GM21447 (cell line): ENCODE measurements at regions not wholly inside any gene's neighbourhood (a gene's known extent, or its start where the extent isn't known, plus 50 kb on each side); places are given as distances from the start of the nearest gene placed in this dataset.

Experiments used
- ATAC-seq: cut with Tn5 transposase; IDR thresholded peaks from one replicate; pipeline ENCODE4 v1.9.1; 2021; ENCODE audit not compliant: unreplicated experiment

DNA sequence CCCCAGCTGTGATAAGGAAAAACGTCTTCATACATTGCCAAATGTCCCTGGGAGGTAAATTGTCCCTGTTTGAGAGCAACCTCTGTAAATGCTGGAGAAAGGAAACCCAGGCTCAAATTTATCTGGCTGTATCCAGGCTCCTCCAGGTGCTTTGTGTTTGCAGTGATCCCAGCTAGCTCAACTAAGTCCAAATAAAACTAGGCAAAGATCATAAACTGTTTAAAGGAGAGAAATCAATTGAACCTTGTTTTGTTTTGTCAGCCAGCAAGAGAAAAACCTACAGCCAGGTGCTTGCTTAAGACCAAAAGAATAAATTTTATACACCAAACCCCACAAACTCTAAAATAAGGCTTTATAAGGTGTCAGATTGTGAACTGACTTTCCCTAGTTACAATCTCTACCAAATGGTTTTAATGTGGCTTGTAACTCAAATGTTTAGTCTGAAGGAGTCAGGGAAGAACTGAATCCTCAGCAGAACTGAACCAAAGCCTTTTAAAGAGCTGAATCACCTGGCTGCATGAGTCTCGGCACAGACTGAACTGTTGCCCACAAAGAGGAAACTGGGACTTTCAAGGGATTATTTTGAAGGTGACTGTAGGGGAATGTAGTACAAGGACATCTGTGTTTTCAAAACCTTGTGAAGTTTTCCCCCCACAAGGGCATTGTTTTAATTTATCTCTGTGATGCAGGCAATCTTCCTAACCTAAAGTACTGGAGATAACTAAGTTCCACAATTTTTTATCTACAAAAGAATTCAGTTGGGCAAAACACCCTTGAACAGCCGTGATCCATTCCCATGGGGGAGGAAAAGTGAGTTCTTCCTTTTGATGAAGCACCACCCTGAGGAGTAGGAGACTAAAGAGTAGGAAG lies 201.7 kb upstream of the TARS1 start:
- ATAC-seq, result no peak

DNA sequence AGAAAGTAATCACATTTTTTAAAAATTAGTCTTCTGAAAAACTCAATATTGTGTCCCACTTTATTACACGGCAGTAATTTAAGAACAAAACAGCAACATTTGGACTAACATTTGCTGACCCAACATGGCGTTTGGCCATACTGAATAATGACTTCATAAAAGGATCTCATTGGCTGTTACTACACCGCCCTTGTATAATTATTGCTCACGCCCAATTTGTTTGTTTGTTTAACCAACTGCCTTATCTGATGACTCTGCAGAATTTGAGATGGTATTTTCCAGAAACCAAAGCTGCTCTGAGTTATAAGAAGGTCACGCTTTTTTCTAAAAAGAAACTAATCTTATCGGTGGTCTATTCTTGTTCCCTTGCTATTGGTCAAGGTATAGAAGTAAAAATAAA lies 200.2 kb upstream of the TARS1 start:
- ATAC-seq, result no peak

DNA sequence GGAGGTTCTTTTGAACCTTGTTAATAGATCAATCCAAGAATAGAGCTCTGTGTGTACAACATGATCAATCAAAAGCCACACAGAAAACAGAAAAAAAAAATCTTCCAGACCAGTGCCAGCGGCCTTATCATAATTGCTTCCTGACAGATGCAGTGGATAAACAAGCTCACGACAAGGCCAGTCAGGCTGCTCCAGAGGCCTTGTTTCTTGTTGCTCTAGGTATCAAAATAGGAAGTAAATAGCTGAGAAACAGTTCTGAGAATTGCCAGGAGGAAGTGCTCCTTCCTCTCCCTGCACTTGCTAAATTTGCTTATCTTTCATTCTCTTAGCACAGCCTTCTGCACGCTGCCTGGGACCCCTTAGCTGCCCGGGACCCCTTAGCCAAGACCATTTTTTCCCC lies 199.0 kb upstream of the TARS1 start:
- peak; percentile 47 for ATAC-seq

DNA sequence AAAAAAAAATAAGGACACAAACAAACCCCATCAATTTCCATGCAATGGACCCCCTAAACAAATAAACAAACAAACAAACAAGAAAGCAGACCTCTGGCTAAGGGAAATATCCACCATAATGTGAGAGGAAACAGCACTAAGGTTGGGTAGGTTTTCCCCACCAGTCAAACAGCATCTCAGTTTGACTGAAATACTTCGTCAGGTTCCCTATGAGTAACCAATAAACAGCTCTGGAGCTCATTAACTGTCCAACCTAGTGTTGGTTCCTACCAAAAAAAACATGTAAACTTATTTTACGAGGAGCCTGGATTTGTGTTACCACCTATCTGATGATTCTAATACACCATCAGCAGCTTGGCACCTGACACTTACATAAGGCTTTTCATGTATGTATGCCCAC lies 198.5 kb upstream of the TARS1 start:
- ATAC-seq, result no peak

DNA sequence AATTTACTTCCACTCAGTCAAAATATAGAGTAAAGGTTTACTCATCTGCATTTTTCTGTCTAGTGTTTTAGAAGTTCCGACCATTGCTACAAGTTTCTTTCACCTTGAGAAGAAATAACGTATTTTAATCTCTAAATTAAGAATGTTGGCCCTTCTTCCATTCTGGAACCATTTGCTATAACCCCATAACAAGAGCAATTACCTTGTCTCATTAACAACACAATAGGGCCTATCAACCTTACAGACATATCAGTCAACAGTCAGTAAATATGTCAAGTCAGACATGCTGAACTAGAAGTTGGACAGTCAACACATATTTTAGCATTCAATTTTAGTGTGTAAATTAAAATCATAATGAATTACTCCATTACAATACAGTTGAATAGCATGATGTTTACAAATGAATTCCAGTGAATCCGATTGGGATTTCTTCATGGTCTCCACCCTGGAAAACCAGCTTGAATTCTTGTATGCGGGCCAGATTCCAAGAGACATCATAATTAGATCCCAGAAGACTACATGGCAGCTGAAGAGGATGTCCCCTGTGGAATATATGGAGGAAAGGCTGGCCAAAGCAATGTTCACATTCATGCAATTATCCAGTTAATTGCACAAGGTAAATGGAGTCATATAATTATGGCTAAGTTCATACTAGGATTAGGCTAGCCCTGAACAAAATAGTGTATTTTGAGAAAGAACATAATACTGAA lies 196.2 kb upstream of the TARS1 start:
- no peak for ATAC-seq

- ATAC-seq, result no peak
Measured at GRCh38 chr5:33254579-33254978, 186.2 kb upstream of the TARS1 start.

DNA sequence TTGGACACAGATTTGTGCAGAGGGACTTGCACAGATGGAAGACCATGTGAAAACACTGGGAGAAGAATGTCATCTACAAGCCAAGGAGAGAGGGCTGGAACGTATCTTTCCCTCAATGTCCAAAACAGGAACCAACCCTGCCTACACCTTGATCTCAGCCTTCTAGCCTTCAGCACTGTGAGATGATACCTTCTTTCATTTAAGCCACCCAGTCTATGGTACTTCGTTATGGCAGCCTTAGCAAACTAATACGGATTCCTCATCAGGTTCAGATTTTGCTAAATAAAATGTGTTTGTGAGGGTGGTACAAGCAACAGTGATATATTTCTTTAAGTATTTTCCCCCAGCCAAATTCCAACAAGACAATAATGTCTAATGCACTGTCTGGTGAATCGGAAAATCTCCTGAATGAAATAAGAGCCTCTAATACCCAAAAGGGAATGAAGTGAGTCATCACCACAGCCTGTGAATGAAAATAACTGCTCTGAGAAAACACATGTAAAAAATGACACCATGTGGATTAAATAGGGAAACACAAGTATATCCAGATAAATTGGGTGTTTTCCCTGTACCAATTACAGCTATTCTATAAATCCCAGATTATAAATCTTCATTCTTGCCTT lies 182.8 kb upstream of the TARS1 start:
- no peak for ATAC-seq

- ATAC-seq, result no peak
Measured at GRCh38 chr5:33258553-33258952, 182.2 kb upstream of the TARS1 start.

DNA sequence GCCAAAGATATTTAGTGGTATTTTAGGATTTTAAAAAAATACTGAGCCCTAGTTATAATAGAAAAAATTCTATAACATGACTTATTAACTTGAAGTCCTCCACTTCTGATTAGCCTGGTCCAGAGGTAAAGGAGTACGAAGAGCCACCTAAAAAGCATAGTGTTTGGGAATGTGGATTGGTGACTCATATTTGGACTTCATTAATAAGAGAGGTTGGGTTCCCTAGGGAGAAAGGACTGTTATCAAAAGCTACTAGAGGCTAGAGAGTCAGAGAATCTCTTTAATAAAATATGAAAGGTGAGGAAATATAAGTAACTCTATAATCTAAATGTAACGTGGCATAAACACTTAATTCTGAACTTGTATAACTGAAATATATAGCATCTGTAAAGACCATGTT lies 180.7 kb upstream of the TARS1 start:
- ATAC-seq, result no peak

- no peak for ATAC-seq
Measured at GRCh38 chr5:33261305-33261704, 179.5 kb upstream of the TARS1 start.

- ATAC-seq, result no peak
Measured at GRCh38 chr5:33261747-33262146, 179.0 kb upstream of the TARS1 start.

- ATAC-seq, result no peak
Measured at GRCh38 chr5:33267801-33268200, 173.0 kb upstream of the TARS1 start.

GRCh38 chr5:33268374-33268773 lies 172.4 kb upstream of the TARS1 start:
- no peak for ATAC-seq

DNA sequence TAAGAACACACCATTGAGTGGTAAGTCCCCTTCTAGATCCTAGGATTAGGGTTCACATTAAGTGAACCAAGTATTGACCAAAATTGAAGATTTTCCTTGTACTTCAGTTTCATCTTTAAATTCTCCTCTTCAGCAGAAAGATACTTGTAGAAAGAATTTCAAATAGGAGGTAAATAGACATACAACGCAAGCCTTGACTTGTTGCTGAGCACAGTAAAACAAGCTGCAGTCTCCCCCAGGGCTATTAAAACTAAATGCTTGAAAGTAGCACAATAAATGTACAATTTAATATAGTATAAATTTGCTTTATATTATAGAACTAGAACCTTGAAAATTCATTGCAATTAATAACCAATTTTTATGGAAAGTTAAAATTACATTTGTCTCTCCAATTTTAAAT lies 170.1 kb upstream of the TARS1 start:
- ATAC-seq, result no peak

- no peak for ATAC-seq
Measured at GRCh38 chr5:33271606-33272005, 169.2 kb upstream of the TARS1 start.

- ATAC-seq, result no peak
Measured at GRCh38 chr5:33272288-33272687, 168.5 kb upstream of the TARS1 start.

- ATAC-seq, result no peak
Measured at GRCh38 chr5:33273985-33274384, 166.8 kb upstream of the TARS1 start.

GRCh38 chr5:33275391-33275790 lies 165.4 kb upstream of the TARS1 start:
- no peak for ATAC-seq

GRCh38 chr5:33275921-33276627 lies 164.7 kb upstream of the TARS1 start:
- no peak for ATAC-seq

DNA sequence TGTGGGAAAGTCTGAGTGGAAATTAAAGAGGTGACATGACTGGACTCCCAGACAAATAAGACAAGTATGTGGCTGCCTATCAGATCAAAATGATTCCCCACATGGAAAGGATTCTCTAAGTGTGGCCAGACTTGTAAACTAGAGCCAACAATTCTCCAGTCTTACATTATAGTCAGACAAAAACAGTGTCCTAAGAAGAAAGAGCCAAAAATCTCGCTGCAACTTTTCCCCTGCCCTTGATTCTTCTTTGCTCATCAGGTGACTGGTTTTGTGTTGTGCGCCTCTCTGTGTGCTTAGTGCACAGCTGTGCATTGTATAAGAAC lies 164.2 kb upstream of the TARS1 start:
- ATAC-seq, result no peak

GRCh38 chr5:33277061-33277650 lies 163.6 kb upstream of the TARS1 start:
- ATAC-seq, result no peak
